Choroid plexus epithelial cell (primary cell): ENCODE measurements at regions not wholly inside any gene's neighbourhood (a gene's known extent, or its start where the extent isn't known, plus 50 kb on each side); places are given as distances from the start of the nearest gene placed in this dataset.
"Not testable (repeated sequence)": the region's sequence is repeated elsewhere in the genome, so short reads cannot be mapped to it uniquely, and the experiment has no call there.

Source experiments
- DNase-seq: peaks from one replicate; pipeline ENCODE4 v3.0.0-alpha.2; 2010; ENCODE audit warnings: low read depth
- H3K4me3 ChIP-seq: 2 replicates; pipeline ENCODE4 v1.5.1; 2011; ENCODE audit warnings: low read depth, mild to moderate bottlenecking, control low read depth, low read length, moderate library complexity
- TF ChIP-seq, protein P1 (sequence below): conservative IDR thresholded peaks from 2 replicates; pipeline ENCODE4 v1.5.1; 2011; ENCODE audit warnings: low read depth, mild to moderate bottlenecking, control low read depth, inconsistent platforms, low read length, moderate library complexity

DNA sequence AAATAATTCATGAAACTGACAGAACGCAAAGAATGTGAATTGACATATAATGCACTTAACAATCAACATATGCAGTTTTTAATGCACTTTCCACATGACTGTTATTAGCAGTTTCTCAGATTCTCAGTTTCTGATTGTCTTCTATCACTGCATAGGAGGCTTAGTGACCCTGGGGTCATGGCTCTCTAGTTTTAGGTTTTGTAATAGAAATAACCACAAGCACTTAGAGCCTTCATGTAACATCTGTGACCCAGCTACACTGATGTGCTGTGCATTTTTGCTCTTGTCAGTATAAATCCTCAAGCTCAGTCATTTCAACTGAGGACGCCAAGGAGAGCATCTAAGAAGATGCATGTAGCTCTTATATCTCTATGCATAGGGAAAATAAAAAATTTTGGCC is 163.1 kb upstream of the IZUMO3 start:
- TF ChIP-seq, protein P1, sequence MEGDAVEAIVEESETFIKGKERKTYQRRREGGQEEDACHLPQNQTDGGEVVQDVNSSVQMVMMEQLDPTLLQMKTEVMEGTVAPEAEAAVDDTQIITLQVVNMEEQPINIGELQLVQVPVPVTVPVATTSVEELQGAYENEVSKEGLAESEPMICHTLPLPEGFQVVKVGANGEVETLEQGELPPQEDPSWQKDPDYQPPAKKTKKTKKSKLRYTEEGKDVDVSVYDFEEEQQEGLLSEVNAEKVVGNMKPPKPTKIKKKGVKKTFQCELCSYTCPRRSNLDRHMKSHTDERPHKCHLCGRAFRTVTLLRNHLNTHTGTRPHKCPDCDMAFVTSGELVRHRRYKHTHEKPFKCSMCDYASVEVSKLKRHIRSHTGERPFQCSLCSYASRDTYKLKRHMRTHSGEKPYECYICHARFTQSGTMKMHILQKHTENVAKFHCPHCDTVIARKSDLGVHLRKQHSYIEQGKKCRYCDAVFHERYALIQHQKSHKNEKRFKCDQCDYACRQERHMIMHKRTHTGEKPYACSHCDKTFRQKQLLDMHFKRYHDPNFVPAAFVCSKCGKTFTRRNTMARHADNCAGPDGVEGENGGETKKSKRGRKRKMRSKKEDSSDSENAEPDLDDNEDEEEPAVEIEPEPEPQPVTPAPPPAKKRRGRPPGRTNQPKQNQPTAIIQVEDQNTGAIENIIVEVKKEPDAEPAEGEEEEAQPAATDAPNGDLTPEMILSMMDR, result no peak
- H3K4me3 ChIP-seq, result no peak overlapping the region
- DNase-seq, result no peak

DNA sequence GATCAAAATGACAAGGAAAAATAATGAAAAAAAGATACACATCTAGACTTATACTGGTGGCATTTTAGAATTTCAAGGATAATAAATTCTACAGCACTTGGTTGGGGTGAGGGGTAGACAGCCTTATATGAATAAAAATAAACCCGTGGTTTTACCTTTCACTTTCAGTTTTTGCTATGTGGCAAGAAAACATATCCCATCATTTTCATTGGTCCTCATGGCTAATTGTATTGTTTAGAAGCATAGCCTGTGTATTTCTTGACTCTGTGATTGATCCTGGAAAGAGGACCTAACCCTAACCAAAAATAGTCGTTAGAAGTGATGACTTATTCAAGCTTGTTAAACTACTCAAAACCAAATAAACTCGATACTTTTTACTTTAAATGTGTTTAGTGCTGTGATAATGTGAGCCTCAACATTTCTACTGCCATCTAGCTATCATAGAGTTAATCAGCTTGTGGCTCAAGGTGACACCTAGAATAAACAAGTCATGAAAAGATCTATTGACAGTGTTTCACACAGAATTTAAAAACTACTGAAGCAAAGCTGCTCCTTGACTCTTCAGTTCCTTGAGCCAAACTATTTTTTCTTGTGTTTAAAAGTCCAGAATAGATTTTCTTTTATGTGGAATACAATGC is 153.3 kb upstream of the IZUMO3 start:
- TF ChIP-seq, protein P1, result no peak

DNA sequence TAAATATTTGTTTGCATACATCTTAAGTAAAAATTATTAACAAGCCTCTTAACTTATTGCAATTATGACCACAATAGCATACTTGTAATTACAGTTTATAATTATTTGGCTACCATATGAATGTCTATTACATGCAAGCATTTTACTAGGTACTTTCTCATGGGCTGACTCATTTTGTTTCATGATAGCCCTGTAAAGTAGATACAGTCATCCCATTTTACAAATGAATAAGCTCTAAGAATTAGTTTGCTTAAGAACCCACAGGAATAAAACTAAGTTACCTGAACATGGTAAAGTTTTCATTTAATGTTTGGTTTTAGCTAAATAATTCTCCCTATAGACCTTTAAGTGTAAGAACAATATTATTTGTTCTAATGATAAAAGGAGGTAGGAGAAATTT is 126.6 kb upstream of the IZUMO3 start:
- DNase-seq, result no peak
- TF ChIP-seq, protein P1, result no peak
- H3K4me3 ChIP-seq, result no peak overlapping the region

More for the DNA sequence above, 153.3 kb upstream of the IZUMO3 start:
- no peak overlapping the region for H3K4me3 ChIP-seq
- no peak for DNase-seq

DNA sequence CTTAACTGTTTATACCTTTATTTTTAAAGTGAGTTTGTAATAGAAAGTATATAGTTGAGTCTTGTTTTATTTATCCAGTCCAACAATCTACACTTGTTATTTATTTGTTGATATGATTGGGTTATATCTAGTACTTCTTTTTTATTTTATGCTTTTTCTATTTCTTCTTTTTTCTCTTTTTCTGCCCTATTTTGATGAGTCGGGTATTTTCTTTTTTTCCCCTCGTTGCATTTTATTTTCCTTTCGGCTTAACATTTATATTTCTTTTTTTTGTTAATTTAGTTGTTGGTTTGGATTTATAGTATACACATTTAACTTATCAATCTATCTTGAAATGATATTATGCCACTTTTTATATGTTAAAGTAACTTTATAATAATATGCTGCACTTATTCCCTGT is 111.7 kb upstream of the IZUMO3 start:
- TF ChIP-seq, protein P1, result no peak
- H3K4me3 ChIP-seq, result no peak overlapping the region

DNA sequence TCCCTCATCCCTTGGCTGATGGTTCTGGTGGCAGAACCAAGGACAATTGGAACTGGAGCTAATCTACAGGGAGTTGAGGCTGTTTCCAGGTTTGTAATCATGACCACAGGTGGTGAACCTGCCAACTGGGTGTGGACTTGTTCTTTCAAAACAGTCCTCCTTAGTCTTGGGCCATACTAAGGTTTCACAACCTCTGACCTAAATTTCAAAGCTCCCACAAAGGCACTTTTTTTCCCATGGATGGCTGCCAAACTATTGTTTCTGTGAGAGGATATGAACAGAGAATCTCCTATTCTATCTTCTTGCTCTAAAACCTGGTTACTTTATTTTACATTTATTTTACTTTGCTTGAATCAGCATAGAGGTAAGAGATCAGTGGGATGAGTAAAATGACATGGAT is 106.5 kb upstream of the IZUMO3 start:
- H3K4me3 ChIP-seq, result no peak overlapping the region
- no peak for DNase-seq
- TF ChIP-seq, protein P1, result no peak

More for the DNA sequence above, 111.7 kb upstream of the IZUMO3 start:
- DNase-seq, result no peak

DNA sequence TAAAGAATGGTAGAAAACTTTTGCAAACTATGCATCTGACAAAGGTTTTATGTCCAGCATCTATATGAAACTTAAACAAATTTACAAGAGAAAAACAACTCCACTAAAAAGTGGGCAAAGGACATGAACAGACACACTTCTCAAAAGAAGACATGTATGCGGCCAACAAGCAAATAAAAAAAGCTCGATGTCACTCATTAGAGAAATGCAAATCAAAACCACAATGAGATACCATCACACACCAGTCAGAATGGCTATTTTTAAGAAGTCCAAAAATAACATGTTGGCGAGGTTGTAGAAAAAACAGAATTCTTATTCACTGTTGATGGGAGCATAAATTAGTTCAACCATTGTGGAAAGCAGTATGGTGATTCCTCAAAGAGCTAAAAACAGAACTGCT is 83.1 kb upstream of the IZUMO3 start:
- DNase-seq, H3K4me3 ChIP-seq: not testable (repeated sequence)

DNA sequence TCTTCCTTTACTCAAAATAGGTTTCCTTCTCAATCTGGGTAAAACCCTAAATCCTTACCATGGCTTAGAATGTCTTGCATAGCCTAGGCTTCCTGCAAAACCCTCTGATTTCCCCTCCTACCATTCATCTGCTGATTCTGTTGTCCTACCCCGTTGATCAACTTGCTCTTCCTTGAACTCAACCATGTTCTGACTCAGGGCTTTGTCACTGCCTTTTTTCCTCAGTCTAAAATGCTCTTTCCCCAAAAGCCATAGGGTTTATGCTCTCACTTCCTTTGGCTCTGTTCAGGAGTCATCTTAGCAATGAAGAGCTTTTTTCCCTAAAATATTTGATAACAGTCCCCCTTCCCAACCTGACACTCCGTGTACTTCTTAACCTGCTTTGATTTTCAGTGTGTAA is 79.4 kb upstream of the IZUMO3 start:
- no peak overlapping the region for H3K4me3 ChIP-seq
- no peak for DNase-seq
- TF ChIP-seq, protein P1, result no peak

DNA sequence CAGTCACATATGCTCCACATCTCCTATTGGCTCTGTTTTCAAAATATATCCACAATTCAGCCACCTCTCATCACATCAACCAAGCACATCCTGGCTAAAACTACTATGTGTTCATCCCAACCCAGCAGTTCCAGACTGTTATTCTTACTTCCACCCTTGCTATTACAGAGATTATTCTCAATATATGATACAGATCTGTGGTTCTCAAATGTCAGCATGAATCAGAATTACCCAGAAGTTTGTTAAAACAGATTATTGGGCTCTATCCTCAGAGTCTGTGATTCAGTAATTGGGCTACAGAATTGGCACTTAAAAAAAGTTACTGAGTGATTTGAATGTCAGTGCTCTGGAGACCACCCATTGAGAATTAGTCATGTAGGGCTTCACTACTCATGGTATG is 78.8 kb upstream of the IZUMO3 start:
- TF ChIP-seq, protein P1, result no peak

More for the DNA sequence above, 78.8 kb upstream of the IZUMO3 start:
- no peak overlapping the region for H3K4me3 ChIP-seq
- no peak for DNase-seq
